ENCODE measurements at regions not wholly inside any gene's neighbourhood (a gene's known extent, or its start where the extent isn't known, plus 50 kb on each side); places are given as distances from the start of the nearest gene placed in this dataset.

DNA sequence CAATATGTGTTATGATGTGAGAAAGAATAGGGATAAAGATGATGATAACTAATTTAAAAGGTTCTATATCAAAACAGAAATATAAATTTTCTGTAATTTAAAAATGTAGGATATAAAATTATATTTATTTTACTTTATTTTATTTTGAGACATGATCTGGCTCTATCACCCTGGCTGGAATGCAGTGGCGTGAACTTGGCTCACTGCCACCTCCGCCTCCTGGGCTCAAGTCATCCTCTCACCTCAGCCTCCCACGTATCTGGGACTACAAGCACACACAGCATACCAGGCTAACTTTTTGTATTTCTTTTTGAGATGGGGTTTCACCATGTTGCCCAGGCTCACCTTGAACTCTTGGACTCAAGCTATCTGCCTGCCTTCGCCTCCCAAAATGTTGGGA is 214.9 kb upstream of the SLITRK1 start:
- Mint-ChIP-seq H3K4me3 (no peak overlapping the region), H3K27ac (no peak overlapping the region), H3K36me3 (no peaks in the 10 kb centered on the region), H3K9me3 (no peaks in the 10 kb centered on the region), H3K27me3 (ENCODE audit: low read depth) (no peaks in the 10 kb centered on the region), H3K4me1 (no peaks in the 10 kb centered on the region)
- TF ChIP-seq, protein P1, sequence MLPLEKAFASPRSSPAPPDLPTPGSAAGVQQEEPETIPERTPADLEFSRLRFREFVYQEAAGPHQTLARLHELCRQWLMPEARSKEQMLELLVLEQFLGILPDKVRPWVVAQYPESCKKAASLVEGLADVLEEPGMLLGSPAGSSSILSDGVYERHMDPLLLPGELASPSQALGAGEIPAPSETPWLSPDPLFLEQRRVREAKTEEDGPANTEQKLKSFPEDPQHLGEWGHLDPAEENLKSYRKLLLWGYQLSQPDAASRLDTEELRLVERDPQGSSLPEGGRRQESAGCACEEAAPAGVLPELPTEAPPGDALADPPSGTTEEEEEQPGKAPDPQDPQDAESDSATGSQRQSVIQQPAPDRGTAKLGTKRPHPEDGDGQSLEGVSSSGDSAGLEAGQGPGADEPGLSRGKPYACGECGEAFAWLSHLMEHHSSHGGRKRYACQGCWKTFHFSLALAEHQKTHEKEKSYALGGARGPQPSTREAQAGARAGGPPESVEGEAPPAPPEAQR (CRISPR knock-in tag; IDR thresholded peaks at IDR 0.05), result no peak
- TF ChIP-seq, protein P2, sequence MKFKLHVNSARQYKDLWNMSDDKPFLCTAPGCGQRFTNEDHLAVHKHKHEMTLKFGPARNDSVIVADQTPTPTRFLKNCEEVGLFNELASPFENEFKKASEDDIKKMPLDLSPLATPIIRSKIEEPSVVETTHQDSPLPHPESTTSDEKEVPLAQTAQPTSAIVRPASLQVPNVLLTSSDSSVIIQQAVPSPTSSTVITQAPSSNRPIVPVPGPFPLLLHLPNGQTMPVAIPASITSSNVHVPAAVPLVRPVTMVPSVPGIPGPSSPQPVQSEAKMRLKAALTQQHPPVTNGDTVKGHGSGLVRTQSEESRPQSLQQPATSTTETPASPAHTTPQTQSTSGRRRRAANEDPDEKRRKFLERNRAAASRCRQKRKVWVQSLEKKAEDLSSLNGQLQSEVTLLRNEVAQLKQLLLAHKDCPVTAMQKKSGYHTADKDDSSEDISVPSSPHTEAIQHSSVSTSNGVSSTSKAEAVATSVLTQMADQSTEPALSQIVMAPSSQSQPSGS (CRISPR knock-in tag; IDR thresholded peaks at IDR 0.05; ENCODE audit: borderline replicate concordance, low read depth), result no peak
- TF ChIP-seq GRHL2 (CRISPR knock-in tag; IDR thresholded peaks at IDR 0.05; ENCODE audit: insufficient replicate concordance, severe bottlenecking), result no peak
- no peak for TF ChIP-seq SMAD4 (CRISPR knock-in tag; IDR thresholded peaks at IDR 0.05)
- TF ChIP-seq, protein P3, sequence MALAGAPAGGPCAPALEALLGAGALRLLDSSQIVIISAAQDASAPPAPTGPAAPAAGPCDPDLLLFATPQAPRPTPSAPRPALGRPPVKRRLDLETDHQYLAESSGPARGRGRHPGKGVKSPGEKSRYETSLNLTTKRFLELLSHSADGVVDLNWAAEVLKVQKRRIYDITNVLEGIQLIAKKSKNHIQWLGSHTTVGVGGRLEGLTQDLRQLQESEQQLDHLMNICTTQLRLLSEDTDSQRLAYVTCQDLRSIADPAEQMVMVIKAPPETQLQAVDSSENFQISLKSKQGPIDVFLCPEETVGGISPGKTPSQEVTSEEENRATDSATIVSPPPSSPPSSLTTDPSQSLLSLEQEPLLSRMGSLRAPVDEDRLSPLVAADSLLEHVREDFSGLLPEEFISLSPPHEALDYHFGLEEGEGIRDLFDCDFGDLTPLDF (CRISPR knock-in tag; IDR thresholded peaks at IDR 0.05), result no peak
- TF ChIP-seq, protein P4, sequence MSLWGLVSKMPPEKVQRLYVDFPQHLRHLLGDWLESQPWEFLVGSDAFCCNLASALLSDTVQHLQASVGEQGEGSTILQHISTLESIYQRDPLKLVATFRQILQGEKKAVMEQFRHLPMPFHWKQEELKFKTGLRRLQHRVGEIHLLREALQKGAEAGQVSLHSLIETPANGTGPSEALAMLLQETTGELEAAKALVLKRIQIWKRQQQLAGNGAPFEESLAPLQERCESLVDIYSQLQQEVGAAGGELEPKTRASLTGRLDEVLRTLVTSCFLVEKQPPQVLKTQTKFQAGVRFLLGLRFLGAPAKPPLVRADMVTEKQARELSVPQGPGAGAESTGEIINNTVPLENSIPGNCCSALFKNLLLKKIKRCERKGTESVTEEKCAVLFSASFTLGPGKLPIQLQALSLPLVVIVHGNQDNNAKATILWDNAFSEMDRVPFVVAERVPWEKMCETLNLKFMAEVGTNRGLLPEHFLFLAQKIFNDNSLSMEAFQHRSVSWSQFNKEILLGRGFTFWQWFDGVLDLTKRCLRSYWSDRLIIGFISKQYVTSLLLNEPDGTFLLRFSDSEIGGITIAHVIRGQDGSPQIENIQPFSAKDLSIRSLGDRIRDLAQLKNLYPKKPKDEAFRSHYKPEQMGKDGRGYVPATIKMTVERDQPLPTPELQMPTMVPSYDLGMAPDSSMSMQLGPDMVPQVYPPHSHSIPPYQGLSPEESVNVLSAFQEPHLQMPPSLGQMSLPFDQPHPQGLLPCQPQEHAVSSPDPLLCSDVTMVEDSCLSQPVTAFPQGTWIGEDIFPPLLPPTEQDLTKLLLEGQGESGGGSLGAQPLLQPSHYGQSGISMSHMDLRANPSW (CRISPR knock-in tag; conservative IDR thresholded peaks at IDR 0.05; ENCODE audit: low read depth), result no peak
- TF ChIP-seq HMGA2 (CRISPR knock-in tag; IDR thresholded peaks at IDR 0.05), result no peak
- TF ChIP-seq, protein P5, sequence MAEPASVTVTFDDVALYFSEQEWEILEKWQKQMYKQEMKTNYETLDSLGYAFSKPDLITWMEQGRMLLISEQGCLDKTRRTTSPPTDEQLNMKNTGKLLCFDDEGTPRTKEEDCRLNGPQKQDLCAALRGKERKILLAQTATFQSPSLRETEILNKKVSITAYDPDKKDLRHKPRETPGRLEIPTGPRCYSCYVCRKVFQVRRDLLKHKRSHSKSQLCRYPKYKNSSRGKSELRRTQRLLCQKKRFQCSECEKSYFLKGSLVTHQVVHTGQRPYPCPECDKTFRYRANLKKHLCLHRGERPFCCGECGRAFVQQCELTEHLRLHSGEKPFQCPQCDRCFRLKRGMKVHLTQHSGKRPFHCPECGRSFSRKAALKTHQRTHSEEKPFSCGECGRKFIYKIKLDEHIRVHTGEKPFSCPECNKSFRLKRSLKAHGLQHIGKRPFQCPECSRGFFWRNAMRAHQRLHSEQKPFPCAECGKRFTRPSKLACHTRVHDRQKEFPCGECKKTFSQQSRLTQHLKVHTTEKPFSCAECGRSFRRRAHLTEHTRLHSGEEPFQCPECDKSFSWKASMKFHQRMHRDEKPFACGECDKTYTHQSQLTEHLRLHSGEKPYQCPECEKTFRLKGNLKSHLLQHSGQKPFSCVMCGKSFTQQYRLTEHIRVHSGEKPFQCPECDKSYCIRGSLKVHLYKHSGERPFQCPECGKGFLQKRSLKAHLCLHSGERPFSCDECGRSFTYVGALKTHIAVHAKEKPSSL (CRISPR knock-in tag; conservative IDR thresholded peaks at IDR 0.05), result no peak
- TF ChIP-seq ELF4 (CRISPR knock-in tag; IDR thresholded peaks at IDR 0.05; ENCODE audit: low read depth), result no peak
- TF ChIP-seq FOXK1 (CRISPR knock-in tag; IDR thresholded peaks at IDR 0.05), result no peak
- no peak for TF ChIP-seq ETV6 (CRISPR knock-in tag; IDR thresholded peaks at IDR 0.05)
- TF ChIP-seq EMX1 (CRISPR knock-in tag; IDR thresholded peaks at IDR 0.05), result no peak
- no peak for TF ChIP-seq RELA (CRISPR knock-in tag; IDR thresholded peaks at IDR 0.05; ENCODE audit: borderline replicate concordance)
- TF ChIP-seq ZNF423 (CRISPR knock-in tag; IDR thresholded peaks at IDR 0.05), result no peak
- TF ChIP-seq ZNF138 (CRISPR knock-in tag; conservative IDR thresholded peaks at IDR 0.05), result no peak
- TF ChIP-seq FOXP1 (CRISPR knock-in tag; IDR thresholded peaks at IDR 0.05; ENCODE audit: borderline replicate concordance), result no peak
- DNase-seq (ENCODE audit: low spot score) (no peak), ATAC-seq (no peak)
- ChIA-PET CTCF (no interaction called here), POLR2A (no interaction called here)

DNA sequence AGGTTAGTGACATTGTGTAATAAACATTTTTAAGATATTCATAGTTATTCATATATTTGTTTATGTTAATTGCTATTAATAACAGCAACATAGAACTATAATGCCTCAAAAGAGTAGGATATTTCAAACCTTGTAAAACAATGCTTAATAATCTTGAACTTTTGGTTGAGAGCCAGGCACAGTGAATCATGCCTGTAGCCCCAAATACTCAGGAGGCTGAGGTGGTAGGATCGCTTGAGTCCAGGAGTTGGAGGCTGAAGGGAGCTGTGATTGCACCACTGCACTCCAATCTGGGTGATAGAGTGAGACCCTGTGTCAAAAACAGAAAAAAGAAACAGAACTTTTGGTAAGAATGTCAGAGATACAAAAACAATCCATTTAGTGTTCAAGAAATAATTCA is 213.9 kb upstream of the SLITRK1 start:
- Mint-ChIP-seq H3K27me3 (ENCODE audit: low read depth) (no peaks in the 10 kb centered on the region), H3K36me3 (no peaks in the 10 kb centered on the region), H3K9me3 (no peaks in the 10 kb centered on the region), H3K4me1 (no peaks in the 10 kb centered on the region), H3K27ac (no peak overlapping the region), H3K4me3 (no peak overlapping the region)
- TF ChIP-seq, protein P4 (CRISPR knock-in tag; conservative IDR thresholded peaks at IDR 0.05; ENCODE audit: low read depth), result no peak
- no peak for TF ChIP-seq ZBTB21 (CRISPR knock-in tag; IDR thresholded peaks at IDR 0.05; ENCODE audit: borderline replicate concordance)
- TF ChIP-seq, protein P6, sequence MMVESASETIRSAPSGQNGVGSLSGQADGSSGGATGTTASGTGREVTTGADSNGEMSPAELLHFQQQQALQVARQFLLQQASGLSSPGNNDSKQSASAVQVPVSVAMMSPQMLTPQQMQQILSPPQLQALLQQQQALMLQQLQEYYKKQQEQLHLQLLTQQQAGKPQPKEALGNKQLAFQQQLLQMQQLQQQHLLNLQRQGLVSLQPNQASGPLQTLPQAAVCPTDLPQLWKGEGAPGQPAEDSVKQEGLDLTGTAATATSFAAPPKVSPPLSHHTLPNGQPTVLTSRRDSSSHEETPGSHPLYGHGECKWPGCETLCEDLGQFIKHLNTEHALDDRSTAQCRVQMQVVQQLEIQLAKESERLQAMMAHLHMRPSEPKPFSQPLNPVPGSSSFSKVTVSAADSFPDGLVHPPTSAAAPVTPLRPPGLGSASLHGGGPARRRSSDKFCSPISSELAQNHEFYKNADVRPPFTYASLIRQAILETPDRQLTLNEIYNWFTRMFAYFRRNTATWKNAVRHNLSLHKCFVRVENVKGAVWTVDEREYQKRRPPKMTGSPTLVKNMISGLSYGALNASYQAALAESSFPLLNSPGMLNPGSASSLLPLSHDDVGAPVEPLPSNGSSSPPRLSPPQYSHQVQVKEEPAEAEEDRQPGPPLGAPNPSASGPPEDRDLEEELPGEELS (CRISPR knock-in tag; IDR thresholded peaks at IDR 0.05), result no peak
- DNase-seq (ENCODE audit: low spot score) (no peak), ATAC-seq (no peak)
- ChIA-PET CTCF (no interaction called here), POLR2A (no interaction called here)
